ENCODE measurements at regions not wholly inside any gene's neighbourhood (a gene's known extent, or its start where the extent isn't known, plus 50 kb on each side); places are given as distances from the start of the nearest gene placed in this dataset.

DNA sequence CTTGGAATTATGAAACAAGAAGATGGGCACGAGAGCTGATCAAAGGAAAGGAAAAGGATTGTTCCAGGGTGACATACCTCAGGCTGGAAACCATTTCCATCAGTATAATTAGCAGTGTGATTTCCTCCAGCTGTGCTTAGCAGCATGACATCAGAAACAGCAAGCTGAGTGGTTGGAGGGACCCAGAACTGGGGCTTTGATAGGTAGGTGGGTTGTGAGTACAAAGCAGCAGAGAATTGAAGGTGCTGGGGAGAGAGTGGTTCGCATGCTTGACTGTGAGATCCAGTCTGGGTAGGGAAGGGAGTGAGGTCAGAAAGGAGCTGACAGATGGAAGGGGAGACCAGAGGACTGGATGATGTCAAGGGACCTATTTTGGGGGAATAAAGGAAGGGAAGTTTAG is 90.4 kb downstream of the CD164 start:
- no peak overlapping the region for H3K27ac Mint-ChIP-seq (ENCODE audit: low read depth, unreplicated experiment)

DNA sequence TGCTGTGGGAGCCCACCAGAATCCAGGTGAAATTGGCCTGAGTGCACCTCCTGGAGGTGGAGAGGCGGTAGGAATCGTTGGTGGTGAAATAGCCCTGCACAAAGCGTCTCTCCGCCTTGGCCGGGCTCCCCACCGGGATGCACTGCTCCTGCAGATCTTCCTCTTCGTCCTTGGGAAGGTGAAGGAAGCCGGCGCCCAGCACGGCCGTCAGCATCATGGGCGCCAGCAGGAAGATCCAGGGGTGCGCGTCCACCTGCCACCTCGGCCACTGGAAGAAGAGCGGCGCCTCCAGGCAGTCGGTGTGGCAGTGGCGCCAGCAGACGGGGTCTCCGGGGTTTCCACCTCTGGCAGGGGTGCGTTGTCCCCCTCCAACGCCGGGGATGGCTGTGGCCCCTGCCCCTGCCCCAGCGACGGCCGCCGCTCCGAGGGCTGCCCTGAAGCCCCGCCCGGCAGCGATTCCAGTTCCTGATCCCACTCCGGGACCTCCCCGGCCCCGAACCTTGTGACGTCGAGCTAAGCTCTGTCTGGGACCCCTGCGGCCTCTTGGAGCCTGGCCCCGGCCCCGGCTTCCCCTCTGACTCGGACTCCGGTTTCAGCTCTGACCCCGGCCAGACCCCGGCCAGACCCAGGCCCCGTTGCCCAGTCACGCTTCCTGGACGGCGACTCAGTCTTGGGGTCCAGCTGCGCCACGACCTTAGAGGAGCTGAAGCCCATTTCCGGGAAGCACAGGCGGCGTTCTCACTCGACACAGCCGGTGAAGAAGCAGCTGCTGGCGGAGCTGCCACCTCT is 91.9 kb downstream of the CD164 start:
- no peaks in the 10 kb centered on the region for H3K4me1 Mint-ChIP-seq (ENCODE audit: insufficient read depth, unreplicated experiment)
- TF ChIP-seq, protein P1, sequence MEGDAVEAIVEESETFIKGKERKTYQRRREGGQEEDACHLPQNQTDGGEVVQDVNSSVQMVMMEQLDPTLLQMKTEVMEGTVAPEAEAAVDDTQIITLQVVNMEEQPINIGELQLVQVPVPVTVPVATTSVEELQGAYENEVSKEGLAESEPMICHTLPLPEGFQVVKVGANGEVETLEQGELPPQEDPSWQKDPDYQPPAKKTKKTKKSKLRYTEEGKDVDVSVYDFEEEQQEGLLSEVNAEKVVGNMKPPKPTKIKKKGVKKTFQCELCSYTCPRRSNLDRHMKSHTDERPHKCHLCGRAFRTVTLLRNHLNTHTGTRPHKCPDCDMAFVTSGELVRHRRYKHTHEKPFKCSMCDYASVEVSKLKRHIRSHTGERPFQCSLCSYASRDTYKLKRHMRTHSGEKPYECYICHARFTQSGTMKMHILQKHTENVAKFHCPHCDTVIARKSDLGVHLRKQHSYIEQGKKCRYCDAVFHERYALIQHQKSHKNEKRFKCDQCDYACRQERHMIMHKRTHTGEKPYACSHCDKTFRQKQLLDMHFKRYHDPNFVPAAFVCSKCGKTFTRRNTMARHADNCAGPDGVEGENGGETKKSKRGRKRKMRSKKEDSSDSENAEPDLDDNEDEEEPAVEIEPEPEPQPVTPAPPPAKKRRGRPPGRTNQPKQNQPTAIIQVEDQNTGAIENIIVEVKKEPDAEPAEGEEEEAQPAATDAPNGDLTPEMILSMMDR (IDR thresholded peaks at IDR 0.05; ENCODE audit: unreplicated experiment): no peak
- BruUV-seq (replicated peaks): no TSS peak
- no peaks in the 10 kb centered on the region for H3K27me3 Mint-ChIP-seq (ENCODE audit: insufficient read depth, unreplicated experiment)
- no peak for DNase-seq (ENCODE audit: unreplicated experiment)
- CTCF ChIA-PET: interaction anchor here (0.7 kb wide), 1 partner anchor 9 kb away, joined by 3 read pairs; no protein-coding TSS in a partner anchor
- H3K4me3 Mint-ChIP-seq (ENCODE audit: unreplicated experiment): no peak overlapping the region
- POLR2A ChIA-PET: interaction anchor here (0.6 kb wide), 1 partner anchor 97 kb away, joined by 3 read pairs; no protein-coding TSS in a partner anchor
- intact Hi-C loops (cut with micrococcal nuclease): no loop called here
- no peaks in the 10 kb centered on the region for H3K36me3 Mint-ChIP-seq (ENCODE audit: insufficient read depth, unreplicated experiment)
- H3K27ac Mint-ChIP-seq (ENCODE audit: low read depth, unreplicated experiment): no peak overlapping the region
- H3K9me3 Mint-ChIP-seq (ENCODE audit: unreplicated experiment): no peaks in the 10 kb centered on the region

More for the DNA sequence above, 90.4 kb downstream of the CD164 start:
- Mint-ChIP-seq H3K9me3 (ENCODE audit: unreplicated experiment) (no peaks in the 10 kb centered on the region), H3K27me3 (ENCODE audit: insufficient read depth, unreplicated experiment) (no peaks in the 10 kb centered on the region), H3K4me3 (ENCODE audit: unreplicated experiment) (no peak overlapping the region), H3K4me1 (ENCODE audit: insufficient read depth, unreplicated experiment) (no peaks in the 10 kb centered on the region), H3K36me3 (ENCODE audit: insufficient read depth, unreplicated experiment) (no peaks in the 10 kb centered on the region)
- DNase-seq (ENCODE audit: unreplicated experiment): no peak
- ChIA-PET POLR2A (no interaction called here), CTCF (interaction anchor here (0.6 kb wide), 1 partner anchor 1505 kb away, joined by 3 read pairs; no protein-coding TSS in a partner anchor)
- TF ChIP-seq, protein P1 (IDR thresholded peaks at IDR 0.05; ENCODE audit: unreplicated experiment): no peak
- no TSS peak for BruUV-seq (replicated peaks)
- intact Hi-C loops (cut with micrococcal nuclease): no loop called here

DNA sequence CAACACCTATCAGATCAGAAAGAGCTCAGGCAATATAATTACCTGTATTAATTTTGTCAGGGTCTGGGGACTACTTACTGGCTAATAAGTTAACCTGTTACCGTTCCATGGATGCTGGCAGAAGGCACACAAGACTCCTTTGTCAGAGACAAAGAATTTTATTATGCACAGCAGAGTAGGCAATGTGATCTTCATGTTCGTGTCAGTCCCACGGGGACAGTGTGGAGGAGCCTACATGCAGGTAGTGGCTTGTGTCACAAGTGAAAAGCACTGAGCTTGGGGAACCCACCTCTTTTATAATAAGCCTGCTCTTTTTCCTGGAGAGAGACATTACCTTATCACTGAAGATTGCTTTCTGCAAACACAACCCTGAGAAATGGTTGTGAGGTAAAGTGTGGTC is 96.9 kb downstream of the CD164 start:
- CTCF ChIA-PET: no interaction called here
- Mint-ChIP-seq H3K27me3 (ENCODE audit: insufficient read depth, unreplicated experiment) (no peaks in the 10 kb centered on the region), H3K4me3 (ENCODE audit: unreplicated experiment) (no peak overlapping the region), H3K9me3 (ENCODE audit: unreplicated experiment) (no peaks in the 10 kb centered on the region), H3K36me3 (ENCODE audit: insufficient read depth, unreplicated experiment) (no peaks in the 10 kb centered on the region), H3K27ac (ENCODE audit: low read depth, unreplicated experiment) (no peak overlapping the region), H3K4me1 (ENCODE audit: insufficient read depth, unreplicated experiment) (no peaks in the 10 kb centered on the region)
- TF ChIP-seq, protein P1 (IDR thresholded peaks at IDR 0.05; ENCODE audit: unreplicated experiment): no peak
- POLR2A ChIA-PET: interaction anchor here (0.6 kb wide), 1 partner anchor 983 kb away, joined by 3 read pairs; no protein-coding TSS in a partner anchor
- BruUV-seq (replicated peaks): no TSS peak
- intact Hi-C loops (cut with micrococcal nuclease): no loop called here
- no peak for DNase-seq (ENCODE audit: unreplicated experiment)

DNA sequence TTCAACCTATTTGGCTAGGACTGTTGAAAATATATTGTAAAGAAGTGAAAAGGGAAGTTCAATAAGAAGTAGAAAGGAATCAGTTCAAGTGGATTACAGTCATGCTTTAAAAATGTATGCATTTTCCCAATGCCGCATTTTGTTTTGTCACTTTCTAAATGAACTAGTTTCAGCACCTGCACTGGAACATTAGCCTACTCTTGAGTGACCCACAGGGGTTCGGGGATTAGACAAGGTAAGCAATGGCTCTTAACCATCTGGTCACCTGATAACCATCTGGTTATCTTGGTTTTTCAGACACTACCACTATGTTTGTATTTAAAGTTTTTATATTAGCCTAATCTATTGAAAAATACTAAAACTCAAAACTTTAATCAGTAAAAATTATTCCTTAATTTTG is 97.6 kb downstream of the CD164 start:
- TF ChIP-seq, protein P1 (IDR thresholded peaks at IDR 0.05; ENCODE audit: unreplicated experiment): no peak
- Mint-ChIP-seq H3K36me3 (ENCODE audit: insufficient read depth, unreplicated experiment) (no peaks in the 10 kb centered on the region), H3K4me3 (ENCODE audit: unreplicated experiment) (no peak overlapping the region), H3K27ac (ENCODE audit: low read depth, unreplicated experiment) (no peak overlapping the region), H3K27me3 (ENCODE audit: insufficient read depth, unreplicated experiment) (no peaks in the 10 kb centered on the region), H3K4me1 (ENCODE audit: insufficient read depth, unreplicated experiment) (no peaks in the 10 kb centered on the region), H3K9me3 (ENCODE audit: unreplicated experiment) (no peaks in the 10 kb centered on the region)
- ChIA-PET POLR2A (no interaction called here), CTCF (no interaction called here)
- BruUV-seq (replicated peaks): no TSS peak
- no peak for DNase-seq (ENCODE audit: unreplicated experiment)
- intact Hi-C loops (cut with micrococcal nuclease): no loop called here
